SK-N-SH treated with all-trans-retinoic acid at 6 μM for 48 hours (cell line): ENCODE measurements at regions not wholly inside any gene's neighbourhood (a gene's known extent, or its start where the extent isn't known, plus 50 kb on each side); places are given as distances from the start of the nearest gene placed in this dataset.

Experiments
- PATZ1 ChIP-seq: fragments of 250-450 bp; sonication (Bioruptor Pico); IDR thresholded peaks from 2 replicates; pipeline ENCODE4 v1.8.0; 2020; ENCODE audit warnings: mild to moderate bottlenecking, moderate library complexity, borderline replicate concordance
- SNAI2 ChIP-seq: fragments of 250-450 bp; sonication (Bioruptor Pico); IDR thresholded peaks from 2 replicates; pipeline ENCODE4 v1.5.0; 2020; ENCODE audit warnings: mild to moderate bottlenecking, moderate library complexity
- ZFP30 ChIP-seq: fragments of 450-650 bp; formaldehyde crosslinking; IDR thresholded peaks from 2 replicates; pipeline ENCODE4 v1.5.0; 2022; ENCODE audit warnings: mild to moderate bottlenecking, moderate library complexity

GRCh38 chr15:47516972-47517371 is 200.3 kb upstream of the SEMA6D start:
- no peak for TF ChIP-seq SNAI2
- TF ChIP-seq PATZ1 (CRISPR knock-in tag): no peak
- TF ChIP-seq ZFP30: no peak
